Lung (tissue), 11 donors: ENCODE measurements at regions not wholly inside any gene's neighbourhood (a gene's known extent, or its start where the extent isn't known, plus 50 kb on each side); places are given as distances from the start of the nearest gene placed in this dataset.

Experiments used
- ATAC-seq: fragments of 200-7000 bp; cut with Tn5 transposase; one replicate; pipeline ENCODE4 v1.9.1; 2020; ENCODE audit warnings: moderate number of reproducible peaks; ENCODE audit not compliant: insufficient read depth, low FRiP score
- DNase-seq, 3 donors: peaks; one replicate each; pipeline ENCODE4 v3.0.0-alpha.2; 2013 to 2017
- H3K27ac ChIP-seq, 2 donors: one replicate each; pipeline ENCODE4 v1.5.1; 2013; ENCODE audit warnings: mild to moderate bottlenecking in 2 of 2, moderate library complexity in 2 of 2, control low read depth in 1 of 2, inconsistent platforms in 1 of 2, low read depth in 1 of 2, low read length in 1 of 2
- H3K27me3 ChIP-seq, 3 donors: one replicate each; pipeline ENCODE4 v1.5.1; 2013; ENCODE audit warnings: low read length in 2 of 3; ENCODE audit not compliant: control insufficient read depth in 3 of 3, insufficient read depth in 3 of 3
- H3K36me3 ChIP-seq, 4 donors: one replicate each; pipeline ENCODE4 v1.5.1; 2013; ENCODE audit warnings: low read length in 4 of 4, mild to moderate bottlenecking in 1 of 4, moderate library complexity in 1 of 4; ENCODE audit not compliant: control insufficient read depth in 4 of 4, insufficient read depth in 4 of 4
- H3K4me1 ChIP-seq, 5 donors: one replicate each; pipeline ENCODE4 v1.5.1; 2013; ENCODE audit warnings: low read length in 5 of 5, mild to moderate bottlenecking in 2 of 5, moderate library complexity in 1 of 5; ENCODE audit not compliant: control insufficient read depth in 5 of 5, insufficient read depth in 5 of 5
- H3K4me3 ChIP-seq: one replicate; pipeline ENCODE4 v1.5.1; 2013; ENCODE audit warnings: mild to moderate bottlenecking, control low read depth, moderate library complexity
- H3K9ac ChIP-seq, 2 donors: one replicate each; pipeline ENCODE4 v1.5.1; 2013; ENCODE audit warnings: low read length in 2 of 2, control low read depth in 1 of 2; ENCODE audit not compliant: insufficient read depth in 1 of 2
- H3K9me3 ChIP-seq, 4 donors: one replicate each; pipeline ENCODE4 v1.5.1; 2013; ENCODE audit warnings: low read length in 3 of 4, mild to moderate bottlenecking in 1 of 4, moderate library complexity in 1 of 4; ENCODE audit not compliant: control insufficient read depth in 4 of 4, insufficient read depth in 3 of 4
- WGBS, 2 donors: extraction: QIAGEN DNeasy Blood & Tissue Kit; methylation state at CpG; one replicate each; pipeline ENCODE4 v1.1.7; 2013; 5-methylcytosine and 5-hydroxymethylcytosine counted together
- TF ChIP-seq, protein P1 (sequence below): IDR thresholded peaks from 2 replicates; pipeline ENCODE4 v1.5.1; 2012; ENCODE audit warnings: mild to moderate bottlenecking; ENCODE audit errors: control extremely low read depth, extremely low read depth
- donor health status: control.
- donor health status: control.
- donor health status: Bipolar disorder and iron deficiency.
- donor health status: healthy.
- donor health status: DM: yes; HTN: yes; CAD: no.

DNA sequence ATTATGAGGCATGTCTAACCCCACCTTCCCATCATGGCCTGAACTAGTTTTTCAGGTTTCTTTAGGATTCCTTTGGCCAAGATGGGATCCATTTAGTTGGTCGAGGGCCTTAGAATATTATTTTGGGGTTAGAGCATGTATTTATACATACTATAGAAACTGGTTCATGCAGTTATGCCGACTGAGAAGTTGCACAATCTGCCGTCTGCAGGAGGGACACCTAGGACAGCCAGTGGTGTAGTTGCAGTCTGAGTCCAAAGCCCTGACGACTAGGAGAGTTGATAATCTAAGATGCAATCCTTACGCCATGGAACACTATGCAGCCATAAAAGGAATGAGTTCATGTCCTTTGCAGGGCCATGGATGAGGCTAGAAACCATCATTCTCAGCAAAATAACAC is 424.0 kb downstream of the SHISA9 start:
- peaks cover 0 to 2% (median 0%) of the 10 kb centered on the region in 3 donors for H3K27me3 ChIP-seq
- TF ChIP-seq, protein P1, sequence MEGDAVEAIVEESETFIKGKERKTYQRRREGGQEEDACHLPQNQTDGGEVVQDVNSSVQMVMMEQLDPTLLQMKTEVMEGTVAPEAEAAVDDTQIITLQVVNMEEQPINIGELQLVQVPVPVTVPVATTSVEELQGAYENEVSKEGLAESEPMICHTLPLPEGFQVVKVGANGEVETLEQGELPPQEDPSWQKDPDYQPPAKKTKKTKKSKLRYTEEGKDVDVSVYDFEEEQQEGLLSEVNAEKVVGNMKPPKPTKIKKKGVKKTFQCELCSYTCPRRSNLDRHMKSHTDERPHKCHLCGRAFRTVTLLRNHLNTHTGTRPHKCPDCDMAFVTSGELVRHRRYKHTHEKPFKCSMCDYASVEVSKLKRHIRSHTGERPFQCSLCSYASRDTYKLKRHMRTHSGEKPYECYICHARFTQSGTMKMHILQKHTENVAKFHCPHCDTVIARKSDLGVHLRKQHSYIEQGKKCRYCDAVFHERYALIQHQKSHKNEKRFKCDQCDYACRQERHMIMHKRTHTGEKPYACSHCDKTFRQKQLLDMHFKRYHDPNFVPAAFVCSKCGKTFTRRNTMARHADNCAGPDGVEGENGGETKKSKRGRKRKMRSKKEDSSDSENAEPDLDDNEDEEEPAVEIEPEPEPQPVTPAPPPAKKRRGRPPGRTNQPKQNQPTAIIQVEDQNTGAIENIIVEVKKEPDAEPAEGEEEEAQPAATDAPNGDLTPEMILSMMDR = no peak
- WGBS, 2 donors = 59 to 62% methylated on average over 5 of the region's 5 CpGs
- H3K27ac ChIP-seq = no peak overlapping the region
- ATAC-seq = no peak
- H3K4me3 ChIP-seq = no peak overlapping the region
- H3K9ac ChIP-seq = no peak overlapping the region
- no peaks in the 10 kb centered on the region for H3K9me3 ChIP-seq
- DNase-seq = no peak
- no peaks in the 10 kb centered on the region for H3K36me3 ChIP-seq
- no peaks in the 10 kb centered on the region for H3K4me1 ChIP-seq

DNA sequence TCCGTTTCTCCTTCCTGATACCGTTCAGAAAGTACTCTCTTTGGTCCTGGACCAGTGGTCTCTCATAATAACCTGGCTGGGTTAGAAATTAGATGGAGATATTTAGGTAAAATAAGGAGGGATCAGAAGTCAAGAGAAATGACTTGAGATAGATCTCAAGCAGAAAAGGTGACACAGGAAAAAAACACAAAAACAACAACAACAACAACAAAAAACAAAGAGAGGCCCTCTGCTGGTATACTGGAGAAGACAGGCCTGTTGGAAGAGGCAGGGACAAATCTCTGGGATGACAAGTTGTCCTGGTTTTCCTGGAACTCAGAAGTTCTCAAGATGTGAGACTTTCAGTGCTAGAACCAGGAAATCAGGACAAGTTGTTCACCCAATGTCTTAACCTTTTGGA is 430.5 kb downstream of the SHISA9 start:
- ATAC-seq = no peak
- WGBS, 2 donors = 87 to 98% methylated on average over 2 of the region's 2 CpGs
- H3K9me3 ChIP-seq = no peaks in the 10 kb centered on the region

GRCh38 chr16:13332713-13333255 is 431.4 kb downstream of the SHISA9 start:
- H3K4me1 ChIP-seq = no peaks in the 10 kb centered on the region

More for the DNA sequence above, 430.5 kb downstream of the SHISA9 start:
- H3K4me1 ChIP-seq = no peaks in the 10 kb centered on the region
- DNase-seq = no peak
- no peak overlapping the region for H3K4me3 ChIP-seq
- H3K36me3 ChIP-seq = no peaks in the 10 kb centered on the region
- H3K27me3 ChIP-seq = no peaks in the 10 kb centered on the region
- H3K27ac ChIP-seq = no peak overlapping the region
- H3K9ac ChIP-seq = no peak overlapping the region
- TF ChIP-seq, protein P1 = no peak

More at GRCh38 chr16:13332713-13333255, 431.4 kb downstream of the SHISA9 start:
- Histone ChIP-seq H3K27ac (no peak overlapping the region), H3K27me3 (no peaks in the 10 kb centered on the region), H3K36me3 (no peaks in the 10 kb centered on the region), H3K9me3 (no peaks in the 10 kb centered on the region), H3K4me3 (no peak overlapping the region), H3K9ac (no peak overlapping the region)
- WGBS, 2 donors = 67 to 72% methylated on average over 7 of the region's 7 CpGs
- no peak for DNase-seq
- ATAC-seq = no peak
- TF ChIP-seq, protein P1 = no peak
